IMR-90 (cell line): ENCODE measurements at regions not wholly inside any gene's neighbourhood (a gene's known extent, or its start where the extent isn't known, plus 50 kb on each side); places are given as distances from the start of the nearest gene placed in this dataset.

Experiments used
- ATAC-seq: fragments of 200-7000 bp; cut with Tn5 transposase; 2 replicates; pipeline ENCODE4 v1.9.1; 2020; ENCODE audit warnings: low read depth, mild to moderate bottlenecking, moderate library complexity
- BruUV-seq: library from RNA; stranded (reverse); fragments of 400-500 nt; replicated peaks from 2 replicates; lab custom pipeline; 2021; lab: Mats Ljungman, UMichigan
- CTCF ChIA-PET: fragments of 300-600 bp; formaldehyde crosslinking; extraction: SDS; loops from one replicate; lab custom pipeline; 2021; ENCODE audit warnings: antibody characterized with exemption; lab: Yijun Ruan, JAX
- POLR2A ChIA-PET: fragments of 300-600 bp; sonication (Branson Sonifier 250); formaldehyde crosslinking; loops from one replicate; lab custom pipeline; 2022; ENCODE audit warnings: antibody characterized with exemption; ENCODE audit not compliant: unreplicated experiment; lab: Charles Lee
- DNase-seq: peaks from one replicate; pipeline ENCODE4 v3.0.0; 2013
- H2AFZ ChIP-seq: replicated peaks from 2 replicates; pipeline ENCODE3; 2013; ENCODE audit warnings: low read length, mild to moderate bottlenecking; ENCODE audit not compliant: poor library complexity
- H2AK5ac ChIP-seq: 2 replicates; pipeline ENCODE4 v1.6.1; 2013; ENCODE audit warnings: low read depth, low read length, inconsistent platforms
- H2AK9ac ChIP-seq: replicated peaks from 2 replicates; pipeline ENCODE3; 2013; ENCODE audit warnings: mild to moderate bottlenecking, low read depth, low read length, moderate library complexity; ENCODE audit not compliant: poor library complexity
- H2BK120ac ChIP-seq: 2 replicates; pipeline ENCODE4 v1.6.1; 2013; ENCODE audit warnings: low read depth, low read length, inconsistent platforms
- H2BK15ac ChIP-seq: 3 replicates; pipeline ENCODE4 v1.6.1; 2013; ENCODE audit warnings: low read depth, low read length, inconsistent platforms
- H2BK20ac ChIP-seq: 2 replicates; pipeline ENCODE4 v1.6.1; 2013; ENCODE audit warnings: low read depth, mild to moderate bottlenecking, inconsistent platforms, low read length, moderate library complexity
- H2BK5ac ChIP-seq: 2 replicates; pipeline ENCODE4 v1.6.1; 2013; ENCODE audit warnings: mild to moderate bottlenecking, low read depth, low read length, inconsistent platforms; ENCODE audit not compliant: poor library complexity, severe bottlenecking
- H3K14ac ChIP-seq: replicated peaks from 2 replicates; pipeline ENCODE4 v1.6.1; 2013; ENCODE audit warnings: low read depth, low read length, inconsistent platforms
- H3K18ac ChIP-seq: 2 replicates; pipeline ENCODE4 v1.6.1; 2013; ENCODE audit warnings: low read depth, low read length, control low read depth
- H3K23ac ChIP-seq: 2 replicates; pipeline ENCODE4 v1.6.1; 2013; ENCODE audit warnings: low read depth, low read length, inconsistent platforms
- H3K27ac ChIP-seq: 2 replicates; pipeline ENCODE4 v1.5.1; 2013; ENCODE audit warnings: mild to moderate bottlenecking, control low read depth, low read length; ENCODE audit not compliant: insufficient read depth
- H3K27me3 ChIP-seq: 2 replicates; pipeline ENCODE4 v1.6.1; 2013; ENCODE audit warnings: low read length; ENCODE audit not compliant: control insufficient read depth, insufficient read depth
- H3K36me3 ChIP-seq: 2 replicates; pipeline ENCODE4 v1.6.1; 2013; ENCODE audit warnings: low read length, mixed read lengths; ENCODE audit not compliant: control insufficient read depth, insufficient read depth
- H3K4ac ChIP-seq: 2 replicates; pipeline ENCODE4 v1.6.1; 2013; ENCODE audit warnings: low read depth, low read length, inconsistent platforms
- H3K4me1 ChIP-seq: 2 replicates; pipeline ENCODE4 v1.6.1; 2013; ENCODE audit warnings: low read length, mixed read lengths; ENCODE audit not compliant: control insufficient read depth, insufficient read depth
- H3K4me2 ChIP-seq: 2 replicates; pipeline ENCODE4 v1.6.1; 2013; ENCODE audit warnings: low read depth, mild to moderate bottlenecking, control low read depth, low read length, moderate library complexity
- H3K4me3 ChIP-seq: 2 replicates; pipeline ENCODE4 v1.5.1; 2013; ENCODE audit warnings: low read depth, mild to moderate bottlenecking, control low read depth, low read length, moderate library complexity; ENCODE audit not compliant: insufficient read depth
- H3K56ac ChIP-seq: 2 replicates; pipeline ENCODE4 v1.6.1; 2013; ENCODE audit warnings: low read length, inconsistent platforms; ENCODE audit not compliant: insufficient read depth; ENCODE audit errors: extremely low read depth
- H3K79me1 ChIP-seq, 2 experiments: 2 replicates each; pipeline ENCODE4 v1.6.1; 2013; ENCODE audit warnings: low read length in 2 of 2, inconsistent platforms in 1 of 2, low read depth in 1 of 2
- H3K9ac ChIP-seq: 2 replicates; pipeline ENCODE4 v1.6.1; 2013; ENCODE audit warnings: low read depth, low read length, control low read depth
- H3K9me1 ChIP-seq: 2 replicates; pipeline ENCODE4 v1.6.1; 2013; ENCODE audit warnings: low read length, inconsistent platforms; ENCODE audit not compliant: insufficient read depth
- H3K9me3 ChIP-seq: 2 replicates; pipeline ENCODE4 v1.6.1; 2013; ENCODE audit warnings: low read length; ENCODE audit not compliant: control insufficient read depth, insufficient read depth
- H4K20me1 ChIP-seq: 2 replicates; pipeline ENCODE4 v1.6.1; 2013; ENCODE audit warnings: low read length, inconsistent platforms; ENCODE audit not compliant: insufficient read depth
- H4K5ac ChIP-seq: 2 replicates; pipeline ENCODE4 v1.6.1; 2013; ENCODE audit warnings: mild to moderate bottlenecking, low read depth, low read length, control low read depth
- H4K8ac ChIP-seq, 2 experiments: 2 replicates each; pipeline ENCODE4 v1.6.1; 2013; ENCODE audit warnings: low read depth in 2 of 2, low read length in 2 of 2, control low read depth in 1 of 2, inconsistent platforms in 1 of 2
- H4K91ac ChIP-seq: 2 replicates; pipeline ENCODE4 v1.6.1; 2013; ENCODE audit warnings: low read depth, low read length, inconsistent platforms; ENCODE audit not compliant: insufficient read depth
- CEBPB ChIP-seq: IDR thresholded peaks from 2 replicates; pipeline ENCODE4 v1.6.1; 2012; ENCODE audit warnings: low read depth, low read length, improper control_type of control experiment
- CHD1 ChIP-seq: IDR thresholded peaks from 2 replicates; pipeline ENCODE4 v1.6.1; 2012; ENCODE audit warnings: low read depth, low read length, improper control_type of control experiment
- ELK1 ChIP-seq: fragments of 150-350 bp; IDR thresholded peaks from 2 replicates; pipeline ENCODE4 v1.6.1; 2016; ENCODE audit warnings: low read depth, mild to moderate bottlenecking, low read length, moderate library complexity, borderline replicate concordance
- FOS ChIP-seq: fragments of 150-350 bp; IDR thresholded peaks from 2 replicates; pipeline ENCODE4 v1.6.1; 2016; ENCODE audit warnings: low read depth, low read length
- RAD21 ChIP-seq: IDR thresholded peaks from 2 replicates; pipeline ENCODE4 v1.6.1; 2012; ENCODE audit warnings: low read length, improper control_type of control experiment
- RCOR1 ChIP-seq: IDR thresholded peaks from 2 replicates; pipeline ENCODE4 v1.6.1; 2012; ENCODE audit warnings: mild to moderate bottlenecking, low read length, improper control_type of control experiment; ENCODE audit not compliant: insufficient replicate concordance
- RFX5 ChIP-seq: IDR thresholded peaks from 2 replicates; pipeline ENCODE4 v1.8.0; 2012; ENCODE audit warnings: low read depth, mild to moderate bottlenecking, low read length, moderate library complexity
- WGBS, 2 experiments: methylation state at CpG; one replicate each; pipeline versions ENCODE4 v1.1.5 to v1.1.7; 2013; ENCODE audit warnings: missing lambda C conversion rate in 2 of 2; ENCODE audit not compliant: insufficient read length in 1 of 2; ENCODE audit errors: extremely low coverage in 2 of 2; 5-methylcytosine and 5-hydroxymethylcytosine counted together
- dilution Hi-C: fragments of 300-500 bp; cut with HindIII; formaldehyde crosslinking; loops from one replicate; pipeline ENCODE4 v1.14.3; 2018; ENCODE audit warnings: low sequenced_read_pairs; ENCODE audit not compliant: unreplicated experiment
- in situ Hi-C: fragments of 300-500 bp; cut with MboI; formaldehyde crosslinking; loops from 3 replicates; pipeline ENCODE4 v1.14.3; 2019; ENCODE audit warnings: low sequenced_read_pairs, inconsistent platforms, mixed read lengths
- intact Hi-C: fragments of 100-400 bp; cut with micrococcal nuclease; formaldehyde crosslinking; loops from 2 replicates; pipeline ENCODE4 v1.10.0; 2022

GRCh38 chr10:4282496-4282895, 497.5 kb upstream of the KLF6 start:
- H3K36me3 ChIP-seq: no peaks in the 10 kb centered on the region
- H4K8ac ChIP-seq: no peak overlapping the region; a peak in 1 of 4 replicates
- no peaks in the 10 kb centered on the region for H3K9me3 ChIP-seq
- POLR2A ChIA-PET: no interaction called here
- H3K56ac ChIP-seq: no peak overlapping the region
- no peak overlapping the region; the same call in 1 of the 2 replicates for H4K5ac ChIP-seq
- H3K9me1 ChIP-seq: peaks cover 26% of the 10 kb centered on the region
- no peak overlapping the region for H3K23ac ChIP-seq
- ATAC-seq: no peak
- BruUV-seq: no TSS peak
- peak overlapping the region; percentile 45 for H3K18ac ChIP-seq
- WGBS, 2 experiments: 93% methylated on average over 2 of the region's 4 CpGs; no CpG with 5 or more reads in 1 of the 2 experiments
- H2AFZ ChIP-seq: no peak overlapping the region
- H2BK15ac ChIP-seq: no peak overlapping the region
- H4K20me1 ChIP-seq: no peaks in the 10 kb centered on the region
- no peak overlapping the region for H2BK20ac ChIP-seq
- H3K14ac ChIP-seq: no peak overlapping the region
- H3K4me3 ChIP-seq: no peak overlapping the region
- H3K4ac ChIP-seq: peak overlapping the region; percentile 33; the same call in 1 of the 2 replicates
- no peak overlapping the region for H3K9ac ChIP-seq
- no peaks in the 10 kb centered on the region; a peak in 1 of 4 replicates for H3K79me1 ChIP-seq
- CTCF ChIA-PET: no interaction called here
- no peak overlapping the region for H2BK5ac ChIP-seq
- H2BK120ac ChIP-seq: peak overlapping the region; percentile 88; the same call in 1 of the 2 replicates
- no peak overlapping the region; the same call in 1 of the 2 replicates for H4K91ac ChIP-seq
- no peak overlapping the region for H3K4me2 ChIP-seq
- H3K4me1 ChIP-seq: peaks cover 29% of the 10 kb centered on the region
- H2AK5ac ChIP-seq: peak overlapping the region; percentile 81; the same call in 1 of the 2 replicates
- no peak overlapping the region; the same call in 1 of the 2 replicates for H3K27ac ChIP-seq
- TF ChIP-seq CEBPB (no peak), ELK1 (no peak), RFX5 (no peak), CHD1 (no peak), RAD21 (no peak), FOS (no peak), RCOR1 (no peak)
- in situ Hi-C loops (no loop called here), dilution Hi-C loops (no loop called here), intact Hi-C loops (no loop called here)
- DNase-seq: no peak
- no peaks in the 10 kb centered on the region for H3K27me3 ChIP-seq
- H2AK9ac ChIP-seq: no peak overlapping the region
